Mammary epithelial cell (primary cell): ENCODE measurements at regions not wholly inside any gene's neighbourhood (a gene's known extent, or its start where the extent isn't known, plus 50 kb on each side); places are given as distances from the start of the nearest gene placed in this dataset.

Source experiments
- EZH2 ChIP-seq: IDR thresholded peaks from 2 replicates; pipeline ENCODE4 v1.6.1; 2012; ENCODE audit warnings: low read length, inconsistent platforms, borderline replicate concordance
- TF ChIP-seq, protein P1 (sequence below), 2 donors: IDR thresholded peaks in 1 of 2; conservative IDR thresholded peaks in 1 of 2; 2 replicates each; pipeline ENCODE4 v1.5.1; 2011 to 2012; ENCODE audit warnings: inconsistent platforms in 2 of 2, low read length in 2 of 2, mild to moderate bottlenecking in 2 of 2, control low read depth in 1 of 2, low read depth in 1 of 2; ENCODE audit not compliant: insufficient read depth in 1 of 2; ENCODE audit errors: extremely low read depth in 1 of 2

DNA sequence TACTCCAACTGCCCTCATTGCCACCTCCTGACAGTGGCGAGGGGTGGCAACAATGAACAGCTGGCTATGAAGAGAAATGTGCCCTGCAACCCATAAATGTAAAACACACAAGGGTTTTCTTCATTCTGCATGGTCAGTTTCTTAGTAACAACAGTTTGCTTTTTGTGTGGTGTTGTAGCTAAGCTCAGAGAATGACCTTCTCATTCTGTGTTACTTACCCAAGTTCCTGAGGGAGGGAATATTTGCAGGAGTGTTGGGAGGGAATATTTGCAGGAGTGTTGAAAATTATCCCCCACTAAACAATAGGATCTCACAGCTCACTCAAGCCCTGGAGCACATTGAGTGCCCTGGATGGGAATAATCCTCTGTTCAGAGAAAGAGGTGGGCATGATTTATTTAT is 456.4 kb upstream of the CDH4 start:
- TF ChIP-seq, protein P1, sequence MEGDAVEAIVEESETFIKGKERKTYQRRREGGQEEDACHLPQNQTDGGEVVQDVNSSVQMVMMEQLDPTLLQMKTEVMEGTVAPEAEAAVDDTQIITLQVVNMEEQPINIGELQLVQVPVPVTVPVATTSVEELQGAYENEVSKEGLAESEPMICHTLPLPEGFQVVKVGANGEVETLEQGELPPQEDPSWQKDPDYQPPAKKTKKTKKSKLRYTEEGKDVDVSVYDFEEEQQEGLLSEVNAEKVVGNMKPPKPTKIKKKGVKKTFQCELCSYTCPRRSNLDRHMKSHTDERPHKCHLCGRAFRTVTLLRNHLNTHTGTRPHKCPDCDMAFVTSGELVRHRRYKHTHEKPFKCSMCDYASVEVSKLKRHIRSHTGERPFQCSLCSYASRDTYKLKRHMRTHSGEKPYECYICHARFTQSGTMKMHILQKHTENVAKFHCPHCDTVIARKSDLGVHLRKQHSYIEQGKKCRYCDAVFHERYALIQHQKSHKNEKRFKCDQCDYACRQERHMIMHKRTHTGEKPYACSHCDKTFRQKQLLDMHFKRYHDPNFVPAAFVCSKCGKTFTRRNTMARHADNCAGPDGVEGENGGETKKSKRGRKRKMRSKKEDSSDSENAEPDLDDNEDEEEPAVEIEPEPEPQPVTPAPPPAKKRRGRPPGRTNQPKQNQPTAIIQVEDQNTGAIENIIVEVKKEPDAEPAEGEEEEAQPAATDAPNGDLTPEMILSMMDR (conservative IDR thresholded peaks at IDR 0.05 in 1 of 2, IDR thresholded peaks at IDR 0.05 in 1 of 2; ENCODE audit: extremely low read depth in 1 of 2, insufficient read depth in 1 of 2, low read depth in 1 of 2, low read length in 2 of 2), result no peak
- TF ChIP-seq EZH2, result no peak
